Keratinocyte (primary cell): ENCODE measurements at regions not wholly inside any gene's neighbourhood (a gene's known extent, or its start where the extent isn't known, plus 50 kb on each side); places are given as distances from the start of the nearest gene placed in this dataset.

ENCODE experiments used
- CTCF ChIP-seq, 3 experiments: IDR thresholded peaks in 1 of 3; conservative IDR thresholded peaks in 1 of 3; optimal IDR thresholded peaks in 1 of 3; 2 replicates in 2 of 3; 3 replicates in 1 of 3; pipeline versions ENCODE3 to v1.5.1; 2011; ENCODE audit warnings: low read length in 3 of 3, mild to moderate bottlenecking in 3 of 3, moderate library complexity in 2 of 3, control low read depth in 1 of 3, inconsistent platforms in 1 of 3; ENCODE audit not compliant: insufficient read depth in 2 of 3; ENCODE audit errors: extremely low read depth in 1 of 3
- EZH2 ChIP-seq: IDR thresholded peaks from one replicate; pipeline ENCODE4 v1.6.1; 2012; ENCODE audit warnings: inconsistent platforms, mild to moderate bottlenecking, low read length, moderate library complexity

GRCh38 chr11:128297091-128297651 is 290.2 kb downstream of the ETS1 start:
- no peak for TF ChIP-seq CTCF (optimal IDR thresholded peaks at IDR 0.05 in 1 of 3, IDR thresholded peaks at IDR 0.05 in 1 of 3, conservative IDR thresholded peaks at IDR 0.05 in 1 of 3; ENCODE audit: extremely low read depth in 1 of 3, insufficient read depth in 2 of 3, low read length in 3 of 3)
- no peak for TF ChIP-seq EZH2
